Adrenal gland (tissue), 9 donors: ENCODE measurements at regions not wholly inside any gene's neighbourhood (a gene's known extent, or its start where the extent isn't known, plus 50 kb on each side); places are given as distances from the start of the nearest gene placed in this dataset.

Experiments
- DNase-seq, 7 donors: peaks; one replicate each; pipeline ENCODE4 v3.0.0-alpha.2; 2019 to 2020
- H3K27ac ChIP-seq, 5 donors: fragments of 200-600 bp; sonication (generic) in 4 of 5; 1 replicate in 3 of 5; 2 replicates in 2 of 5; pipeline versions ENCODE4 v1.5.1 to v1.8.0; 2016 to 2020; ENCODE audit warnings: mild to moderate bottlenecking in 1 of 5
- H3K27me3 ChIP-seq: fragments of 200-600 bp; 2 replicates; pipeline ENCODE4 v1.8.0; 2021
- H3K36me3 ChIP-seq, 2 donors: fragments of 200-600 bp; replicated peaks in 1 of 2; 1 replicate in 1 of 2; 2 replicates in 1 of 2; pipeline versions ENCODE4 v1.5.1 to v1.8.0; 2018 to 2022
- H3K4me1 ChIP-seq, 2 donors: fragments of 200-600 bp; replicated peaks in 1 of 2; 1 replicate in 1 of 2; 2 replicates in 1 of 2; pipeline versions ENCODE4 v1.5.1 to v1.8.0; 2018 to 2021
- H3K4me3 ChIP-seq, 4 donors: fragments of 200-600 bp; sonication (generic) in 3 of 4; one replicate each; pipeline ENCODE4 v1.5.1; 2016 to 2018
- H3K9me3 ChIP-seq, 3 donors: fragments of 200-600 bp; sonication (generic) in 1 of 3; replicated peaks in 1 of 3; 1 replicate in 2 of 3; 2 replicates in 1 of 3; pipeline versions ENCODE4 v1.5.1 to v1.8.0; 2016 to 2021
- POLR2A ChIP-seq, 2 donors: fragments of 450-650 bp; IDR thresholded peaks; one replicate each; pipeline ENCODE4 v1.6.1; 2017; ENCODE audit warnings: antibody characterized with exemption in 2 of 2, mild to moderate bottlenecking in 2 of 2, moderate library complexity in 1 of 2
- WGBS, 4 donors: extraction: QIAGEN DNeasy Blood & Tissue Kit in 2 of 4; methylation state at CpG; one replicate each; pipeline versions ENCODE4 v1.1.5 to v1.1.7; 2013 to 2017; 5-methylcytosine and 5-hydroxymethylcytosine counted together
- intact Hi-C, 2 donors: fragments of 100-400 bp; cut with DNase I; formaldehyde crosslinking; loops; one replicate each; pipeline versions ENCODE4 v1.14.1 to v1.15.0; 2022 to 2023
- TF ChIP-seq, protein P1 (sequence below), 6 experiments: fragments of 450-650 bp in 4 of 6; fragments of 200-600 bp in 2 of 6; sonication (generic) in 1 of 6; IDR thresholded peaks; 1 replicate in 5 of 6; 2 replicates in 1 of 6; pipeline versions ENCODE4 v1.5.1 to v1.8.0; 2016 to 2021; ENCODE audit warnings: antibody characterized with exemption in 6 of 6, mild to moderate bottlenecking in 2 of 6, moderate library complexity in 1 of 6
- donor health status: healthy with polysubstance abuse.
- donor health status: Bipolar disorder and iron deficiency.
- donor health status: DM: yes; HTN: yes; CAD: no.
- donor health status: DM: no; HTN: no; CAD: no.
- donor health status: DM: no; HTN: no; CAD: no.

- H3K4me1 ChIP-seq, result no peaks in the 10 kb centered on the region
- WGBS, 4 donors, result 73 to 83% (median 77%) methylated on average over 3 of the region's 3 CpGs
- H3K36me3 ChIP-seq, result no peaks in the 10 kb centered on the region
- no peak for DNase-seq
- H3K27ac ChIP-seq, result no peak overlapping the region
- intact Hi-C loops, result no loop called here
- H3K9me3 ChIP-seq, result no peaks in the 10 kb centered on the region
- TF ChIP-seq, protein P1, sequence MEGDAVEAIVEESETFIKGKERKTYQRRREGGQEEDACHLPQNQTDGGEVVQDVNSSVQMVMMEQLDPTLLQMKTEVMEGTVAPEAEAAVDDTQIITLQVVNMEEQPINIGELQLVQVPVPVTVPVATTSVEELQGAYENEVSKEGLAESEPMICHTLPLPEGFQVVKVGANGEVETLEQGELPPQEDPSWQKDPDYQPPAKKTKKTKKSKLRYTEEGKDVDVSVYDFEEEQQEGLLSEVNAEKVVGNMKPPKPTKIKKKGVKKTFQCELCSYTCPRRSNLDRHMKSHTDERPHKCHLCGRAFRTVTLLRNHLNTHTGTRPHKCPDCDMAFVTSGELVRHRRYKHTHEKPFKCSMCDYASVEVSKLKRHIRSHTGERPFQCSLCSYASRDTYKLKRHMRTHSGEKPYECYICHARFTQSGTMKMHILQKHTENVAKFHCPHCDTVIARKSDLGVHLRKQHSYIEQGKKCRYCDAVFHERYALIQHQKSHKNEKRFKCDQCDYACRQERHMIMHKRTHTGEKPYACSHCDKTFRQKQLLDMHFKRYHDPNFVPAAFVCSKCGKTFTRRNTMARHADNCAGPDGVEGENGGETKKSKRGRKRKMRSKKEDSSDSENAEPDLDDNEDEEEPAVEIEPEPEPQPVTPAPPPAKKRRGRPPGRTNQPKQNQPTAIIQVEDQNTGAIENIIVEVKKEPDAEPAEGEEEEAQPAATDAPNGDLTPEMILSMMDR (IDR thresholded peaks at IDR 0.05), result no peak
- no peak for TF ChIP-seq POLR2A (IDR thresholded peaks at IDR 0.05)
- H3K27me3 ChIP-seq, result no peaks in the 10 kb centered on the region
- no peak overlapping the region for H3K4me3 ChIP-seq
These were observed 1186.8 kb downstream of the TECRL start for GRCh38 chr4:63222466-63222865.

GRCh38 chr4:63221477-63221876 is 1187.8 kb downstream of the TECRL start:
- H3K27me3 ChIP-seq, result no peaks in the 10 kb centered on the region
- WGBS, 4 donors, result 81 to 89% (median 85%) methylated on average over 1 of the region's 1 CpG

DNA sequence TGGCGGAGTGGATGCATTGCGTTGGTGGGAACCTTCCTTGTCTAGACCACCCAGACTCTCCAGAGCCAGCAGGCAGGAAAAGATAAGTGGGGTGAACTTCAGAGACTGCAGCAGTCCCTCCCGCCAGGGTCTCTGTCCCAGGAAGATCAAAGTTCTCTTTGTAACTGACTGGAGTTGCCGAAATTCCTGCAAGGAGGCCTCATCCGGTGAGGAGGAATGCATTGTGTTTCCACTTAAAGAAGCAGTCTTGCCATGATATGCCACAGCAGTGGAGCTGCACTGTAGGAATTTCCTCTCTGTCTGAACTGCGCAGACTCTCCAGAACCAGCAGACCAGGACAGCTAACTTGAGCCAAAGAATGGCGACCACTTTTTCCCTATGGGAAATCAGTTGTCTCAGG is 1190.4 kb downstream of the TECRL start:
- Histone ChIP-seq H3K9me3 (no peaks in the 10 kb centered on the region), H3K4me1 (no peaks in the 10 kb centered on the region), H3K36me3 (no peaks in the 10 kb centered on the region), H3K27me3 (no peaks in the 10 kb centered on the region), H3K4me3 (no peak overlapping the region), H3K27ac (no peak overlapping the region)
- WGBS, 4 donors, result 67 to 95% (median 78%) methylated on average over 4 to 7 of the region's 7 CpGs
- DNase-seq, result no peak
- TF ChIP-seq POLR2A (IDR thresholded peaks at IDR 0.05), result no peak
- intact Hi-C loops, result no loop called here

More at GRCh38 chr4:63221477-63221876, 1187.8 kb downstream of the TECRL start:
- Histone ChIP-seq H3K27ac (no peak overlapping the region), H3K9me3 (no peaks in the 10 kb centered on the region), H3K4me1 (no peaks in the 10 kb centered on the region), H3K36me3 (no peaks in the 10 kb centered on the region), H3K4me3 (no peak overlapping the region)
- TF ChIP-seq, protein P1 (IDR thresholded peaks at IDR 0.05), result no peak
- TF ChIP-seq POLR2A (IDR thresholded peaks at IDR 0.05), result no peak
- intact Hi-C loops, result no loop called here
- no peak for DNase-seq

GRCh38 chr4:63214076-63214475 is 1195.2 kb downstream of the TECRL start:
- no peak for DNase-seq
- Histone ChIP-seq H3K27ac (no peak overlapping the region), H3K4me3 (no peak overlapping the region), H3K27me3 (no peaks in the 10 kb centered on the region), H3K36me3 (no peaks in the 10 kb centered on the region), H3K9me3 (no peaks in the 10 kb centered on the region), H3K4me1 (no peaks in the 10 kb centered on the region)
- TF ChIP-seq POLR2A (IDR thresholded peaks at IDR 0.05), result no peak
- TF ChIP-seq, protein P1 (IDR thresholded peaks at IDR 0.05), result no peak
- intact Hi-C loops, result no loop called here

GRCh38 chr4:63211776-63212479 is 1197.3 kb downstream of the TECRL start:
- Histone ChIP-seq H3K9me3 (no peaks in the 10 kb centered on the region), H3K27me3 (no peaks in the 10 kb centered on the region), H3K4me1 (no peaks in the 10 kb centered on the region), H3K27ac (no peak overlapping the region), H3K4me3 (no peak overlapping the region), H3K36me3 (no peaks in the 10 kb centered on the region)
- no peak for DNase-seq
- 53 to 62% (median 57%) methylated on average over 2 of the region's 2 CpGs for WGBS, 4 donors
- intact Hi-C loops, result no loop called here
- TF ChIP-seq, protein P1 (IDR thresholded peaks at IDR 0.05), result no peak
- no peak for TF ChIP-seq POLR2A (IDR thresholded peaks at IDR 0.05)
